ENCODE measurements at regions not wholly inside any gene's neighbourhood (a gene's known extent, or its start where the extent isn't known, plus 50 kb on each side); places are given as distances from the start of the nearest gene placed in this dataset.

DNA sequence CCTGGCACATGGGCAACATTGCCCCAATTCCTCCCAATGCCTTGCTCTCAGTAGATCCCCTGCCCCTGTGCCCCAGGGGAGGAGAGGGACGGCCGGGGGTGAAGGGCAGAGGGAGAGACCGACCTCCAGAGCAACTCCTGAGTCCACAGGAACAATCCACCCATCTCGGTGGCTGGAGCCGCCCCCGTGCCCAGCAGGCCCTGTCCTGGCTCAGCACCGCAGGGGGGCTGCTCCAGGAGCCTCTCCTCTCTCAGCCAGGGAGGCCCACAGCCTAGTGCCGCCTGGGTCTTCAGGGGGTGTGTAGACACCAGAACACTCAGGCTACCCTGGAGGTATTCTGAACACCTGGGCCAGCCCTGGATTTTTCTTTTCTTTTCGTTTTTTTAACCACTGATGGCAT lies 233.7 kb upstream of the SDK2 start:
- TF ChIP-seq, protein P1, sequence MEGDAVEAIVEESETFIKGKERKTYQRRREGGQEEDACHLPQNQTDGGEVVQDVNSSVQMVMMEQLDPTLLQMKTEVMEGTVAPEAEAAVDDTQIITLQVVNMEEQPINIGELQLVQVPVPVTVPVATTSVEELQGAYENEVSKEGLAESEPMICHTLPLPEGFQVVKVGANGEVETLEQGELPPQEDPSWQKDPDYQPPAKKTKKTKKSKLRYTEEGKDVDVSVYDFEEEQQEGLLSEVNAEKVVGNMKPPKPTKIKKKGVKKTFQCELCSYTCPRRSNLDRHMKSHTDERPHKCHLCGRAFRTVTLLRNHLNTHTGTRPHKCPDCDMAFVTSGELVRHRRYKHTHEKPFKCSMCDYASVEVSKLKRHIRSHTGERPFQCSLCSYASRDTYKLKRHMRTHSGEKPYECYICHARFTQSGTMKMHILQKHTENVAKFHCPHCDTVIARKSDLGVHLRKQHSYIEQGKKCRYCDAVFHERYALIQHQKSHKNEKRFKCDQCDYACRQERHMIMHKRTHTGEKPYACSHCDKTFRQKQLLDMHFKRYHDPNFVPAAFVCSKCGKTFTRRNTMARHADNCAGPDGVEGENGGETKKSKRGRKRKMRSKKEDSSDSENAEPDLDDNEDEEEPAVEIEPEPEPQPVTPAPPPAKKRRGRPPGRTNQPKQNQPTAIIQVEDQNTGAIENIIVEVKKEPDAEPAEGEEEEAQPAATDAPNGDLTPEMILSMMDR (IDR thresholded peaks at IDR 0.05): no peak
- TF ChIP-seq POLR2AphosphoS5 (IDR thresholded peaks at IDR 0.05): no peak

All from breast epithelium (tissue), 3 donors.